NCI-H510A treated with DMSO at 0.1 percent for 48 hours (cell line): ENCODE measurements at regions not wholly inside any gene's neighbourhood (a gene's known extent, or its start where the extent isn't known, plus 50 kb on each side); places are given as distances from the start of the nearest gene placed in this dataset.
A peak's percentile ranks its signal among the peaks of the same experiment; 100 is the strongest.
"Not testable (repeated sequence)": the region's sequence is repeated elsewhere in the genome, so short reads cannot be mapped to it uniquely, and the experiment has no call there.

Experiments
- DNase-seq: peaks from one replicate; lab custom pipeline; 2025; lab: John Stamatoyannopoulos, UW

DNA sequence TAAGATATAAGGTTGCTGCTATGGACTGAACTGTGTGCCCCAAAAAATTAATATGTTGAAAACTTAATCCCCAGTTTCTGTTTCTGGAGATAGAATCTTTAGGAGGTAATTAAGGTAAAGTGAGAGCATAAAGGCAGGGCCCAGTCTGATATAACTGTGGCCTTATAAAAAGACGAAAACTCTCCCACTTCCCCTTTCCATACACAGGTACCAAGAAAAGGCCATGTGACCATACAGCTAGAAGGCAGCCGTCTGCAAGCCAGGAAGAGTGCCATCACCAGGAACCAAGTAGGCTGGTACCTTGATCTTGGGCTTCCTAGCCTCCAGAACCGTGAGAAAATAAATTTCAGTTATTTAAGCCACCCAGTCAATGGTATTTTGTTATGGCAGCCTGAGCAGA is 550.3 kb downstream of the SMARCA1 start:
- no peak for DNase-seq

DNA sequence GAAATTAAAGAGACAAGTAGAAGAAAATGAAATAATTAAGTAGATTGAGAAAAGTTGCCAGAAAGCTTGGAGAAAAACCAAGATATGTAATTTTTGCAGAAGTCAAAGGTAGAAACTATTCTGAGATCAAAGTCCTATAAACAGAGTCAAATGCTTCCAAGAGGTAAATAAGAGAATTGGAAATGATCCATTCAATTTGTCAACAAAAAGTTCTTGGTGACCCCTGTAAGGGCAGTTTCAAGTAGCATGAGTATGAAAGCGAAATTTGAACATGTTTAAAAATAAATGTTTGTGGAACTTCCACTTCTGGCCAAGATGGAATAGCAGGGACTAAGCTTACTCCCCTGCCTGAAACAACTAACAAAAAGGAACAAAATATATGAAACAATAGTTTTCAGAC is 562.0 kb downstream of the SMARCA1 start:
- no peak for DNase-seq

DNA sequence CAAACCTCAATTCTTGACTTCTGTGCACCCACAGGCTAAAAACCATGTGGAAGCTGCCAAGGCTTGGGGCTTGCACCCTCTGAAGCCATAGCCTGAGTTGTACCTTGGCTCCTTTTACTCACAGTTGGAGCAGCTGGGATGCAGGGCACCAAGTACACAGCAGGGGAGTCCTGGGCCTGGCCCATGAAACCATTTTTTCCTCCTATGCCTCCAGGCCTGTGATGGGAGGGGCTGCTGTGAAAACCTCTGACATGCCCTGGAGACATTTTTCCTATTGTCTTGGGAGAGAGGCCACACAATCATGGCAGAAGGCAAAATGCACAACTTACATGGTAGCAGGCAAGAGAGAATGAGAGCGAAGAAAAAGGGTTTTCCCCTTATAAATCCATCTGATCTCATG is 568.6 kb downstream of the SMARCA1 start:
- not testable (repeated sequence) for DNase-seq

DNA sequence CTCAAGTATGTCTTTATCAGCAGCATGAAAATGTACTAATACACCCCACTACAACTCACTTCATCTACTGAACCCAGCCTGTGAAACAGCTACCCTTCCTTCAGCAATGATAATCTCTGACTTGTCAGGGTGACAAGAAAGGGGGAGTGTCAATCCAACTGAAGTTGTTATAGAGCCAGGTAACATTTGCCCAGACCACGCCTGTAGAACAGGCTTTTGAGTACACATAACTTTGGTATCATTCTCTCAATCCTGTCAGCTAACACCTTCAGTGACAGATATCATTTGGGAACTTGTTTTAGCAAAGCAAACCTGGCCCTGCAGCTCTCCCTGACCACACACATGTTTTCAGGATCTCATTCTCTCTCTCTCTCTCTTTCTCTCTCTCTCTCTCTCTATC is 592.2 kb downstream of the SMARCA1 start:
- no peak for DNase-seq

DNA sequence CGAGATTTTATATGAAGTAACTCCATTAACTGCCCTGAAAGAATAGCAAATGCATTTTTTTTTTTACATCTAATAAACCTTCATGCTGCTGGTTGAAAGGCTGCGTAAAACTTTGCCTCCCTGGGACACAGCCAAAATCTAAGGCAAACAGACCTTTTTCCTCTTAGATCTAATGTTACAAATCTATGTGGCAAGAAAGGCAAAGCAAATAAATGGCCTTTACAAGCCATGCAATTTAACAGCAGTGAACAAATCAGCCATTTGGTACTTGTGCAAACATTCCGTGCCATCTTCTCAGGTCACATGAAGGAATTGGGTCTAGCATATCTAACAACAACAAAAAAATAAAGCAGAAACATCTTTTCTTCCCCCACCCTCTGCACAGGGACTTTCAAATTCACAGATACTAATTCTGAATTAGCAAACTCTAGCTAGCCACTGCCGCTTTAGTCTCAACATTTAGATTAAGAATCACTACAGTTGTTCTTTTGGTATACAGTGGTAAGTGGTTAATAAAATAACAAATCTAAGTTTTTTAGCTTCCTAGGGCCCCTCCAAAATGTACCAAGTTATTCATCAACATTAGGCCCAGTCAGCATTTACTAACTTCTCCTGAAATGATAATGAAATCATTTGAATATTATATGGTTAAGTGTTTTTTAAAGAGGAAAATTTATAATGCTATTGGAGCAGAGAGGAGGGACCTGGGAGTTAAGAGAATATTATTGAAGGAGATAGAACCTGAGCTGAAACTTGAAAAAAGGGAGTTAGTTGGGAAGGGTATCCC is 593.8 kb downstream of the SMARCA1 start:
- DNase-seq, result peak; percentile 8

DNA sequence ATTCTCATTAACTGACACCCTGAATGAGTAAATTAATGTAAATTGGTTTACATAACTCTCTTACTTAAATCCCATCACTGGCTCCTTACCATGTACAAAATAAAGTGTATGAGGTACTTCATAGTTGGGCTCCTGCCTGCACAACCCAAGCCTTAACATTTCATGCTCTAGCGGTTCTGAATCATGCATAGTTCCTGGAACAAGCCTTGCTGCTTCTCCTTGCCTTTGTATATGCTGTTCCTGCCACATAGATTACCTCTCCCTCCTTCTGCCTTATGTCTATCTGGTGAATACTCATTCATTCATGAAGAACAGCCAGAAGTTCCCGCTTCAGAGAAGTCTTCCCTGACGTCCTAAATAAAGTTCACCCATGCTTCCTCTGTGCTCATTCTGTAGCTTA is 594.7 kb downstream of the SMARCA1 start:
- peak; percentile 17 for DNase-seq

DNA sequence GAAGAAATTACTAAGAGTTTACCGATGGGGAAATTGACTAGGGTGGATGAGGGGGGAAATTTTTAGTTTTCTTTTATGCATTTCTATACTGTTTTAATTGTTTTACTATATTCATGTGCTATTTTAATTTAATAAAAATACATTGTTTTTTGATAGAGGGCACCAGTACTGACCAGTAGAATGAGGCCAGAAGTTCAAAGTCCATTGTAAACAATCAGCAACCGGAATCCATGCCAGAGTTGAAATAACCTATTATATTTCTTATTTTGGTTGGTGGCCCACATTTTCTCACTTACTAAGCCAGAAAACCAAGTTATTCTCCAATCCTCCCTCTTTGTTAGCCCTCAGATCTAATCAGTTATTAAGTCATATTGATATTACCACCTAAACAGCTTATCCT is 595.9 kb downstream of the SMARCA1 start:
- no peak for DNase-seq

DNA sequence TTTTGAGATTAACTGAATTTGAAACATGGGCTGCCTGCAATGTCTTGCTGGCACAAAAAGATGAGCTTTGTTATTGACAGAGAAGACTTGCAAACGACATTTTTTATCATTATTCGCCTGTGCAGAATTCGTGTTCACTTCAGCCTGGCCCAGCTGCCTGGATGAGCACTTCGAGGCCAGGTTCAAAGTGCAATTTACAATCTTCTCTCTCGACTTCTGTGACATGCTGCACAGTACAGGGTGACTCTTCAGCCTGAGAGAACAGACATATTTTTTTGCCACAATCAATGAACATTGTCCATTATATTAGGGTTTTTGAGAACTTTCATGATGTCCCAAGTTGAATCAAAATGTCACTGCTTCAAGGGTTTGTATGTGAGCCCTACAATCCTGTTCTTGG is 616.5 kb downstream of the SMARCA1 start:
- no peak for DNase-seq

DNA sequence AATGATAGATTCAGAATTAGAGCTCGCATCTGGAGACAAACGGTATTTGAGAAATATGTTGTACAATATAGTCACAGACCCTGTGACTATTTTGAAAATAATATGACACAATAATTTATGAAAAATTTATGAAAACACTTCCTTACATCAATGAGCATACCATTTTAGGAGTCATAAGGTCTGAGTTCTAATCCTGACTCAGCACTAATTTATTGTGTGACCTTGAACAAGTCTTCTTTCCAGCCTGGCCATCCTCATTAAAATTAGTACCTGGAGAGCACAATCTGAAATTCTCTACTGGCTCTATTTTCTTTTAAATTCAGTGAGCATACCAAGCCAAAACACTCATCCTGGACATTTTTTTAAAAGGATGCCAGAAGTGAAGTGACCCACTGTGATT is 622.3 kb downstream of the SMARCA1 start:
- DNase-seq, result no peak

DNA sequence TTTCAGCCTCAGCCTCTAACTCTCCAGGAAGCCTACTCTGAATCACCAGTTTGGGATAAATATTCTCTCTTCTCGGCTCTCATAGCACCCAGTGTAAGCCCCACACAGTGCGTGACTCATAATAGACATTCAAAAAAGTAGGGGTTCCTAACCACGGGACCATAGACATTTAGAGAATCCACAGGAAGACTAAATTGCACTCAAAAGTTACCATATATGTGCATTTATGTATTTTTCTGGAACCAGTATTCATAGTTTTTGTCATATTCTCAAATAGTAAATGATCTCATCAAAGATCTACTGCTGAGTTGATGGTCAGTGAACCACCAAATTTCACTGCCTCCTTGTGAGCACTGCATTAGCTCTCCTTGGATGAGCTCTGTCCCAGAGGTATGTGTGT is 625.7 kb downstream of the SMARCA1 start:
- DNase-seq, result no peak

DNA sequence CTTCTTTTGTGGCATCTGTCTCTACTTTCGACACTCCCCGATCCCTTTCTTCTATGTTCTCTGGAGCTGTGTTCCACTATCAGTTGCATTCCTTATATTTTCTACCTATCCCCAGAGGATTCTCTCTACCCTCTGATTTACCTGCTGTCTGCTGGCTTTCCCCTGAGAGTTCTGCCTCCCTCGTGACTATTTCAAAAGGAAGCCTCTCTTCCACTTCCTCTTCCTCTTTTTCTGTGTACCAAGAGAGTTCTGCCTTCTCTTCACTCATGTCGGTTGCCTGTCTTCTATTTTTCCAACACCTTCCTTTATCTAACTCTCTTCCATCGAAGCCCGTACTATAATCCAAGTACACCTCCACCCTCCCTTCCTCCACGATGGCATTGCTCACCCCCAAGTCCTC is 631.7 kb downstream of the SMARCA1 start:
- no peak for DNase-seq

DNA sequence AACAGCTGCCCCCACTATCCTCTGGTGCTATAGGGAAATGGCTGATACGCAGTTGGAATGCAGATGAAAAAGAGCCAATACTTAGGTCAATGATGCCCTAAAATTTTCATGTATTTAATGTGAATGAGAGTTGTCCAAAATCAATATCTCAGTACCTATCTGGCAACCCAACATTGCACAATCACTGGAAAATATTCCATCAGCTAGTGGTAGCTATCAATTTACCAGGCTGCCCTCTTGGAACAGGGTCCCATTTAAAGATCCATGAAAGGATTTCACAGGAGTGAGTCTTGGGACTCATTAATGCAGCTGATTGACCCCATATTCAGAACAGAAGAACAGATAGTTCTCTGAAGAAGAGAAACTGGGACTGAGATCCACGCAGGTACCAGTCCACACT is 638.9 kb downstream of the SMARCA1 start:
- no peak for DNase-seq

DNA sequence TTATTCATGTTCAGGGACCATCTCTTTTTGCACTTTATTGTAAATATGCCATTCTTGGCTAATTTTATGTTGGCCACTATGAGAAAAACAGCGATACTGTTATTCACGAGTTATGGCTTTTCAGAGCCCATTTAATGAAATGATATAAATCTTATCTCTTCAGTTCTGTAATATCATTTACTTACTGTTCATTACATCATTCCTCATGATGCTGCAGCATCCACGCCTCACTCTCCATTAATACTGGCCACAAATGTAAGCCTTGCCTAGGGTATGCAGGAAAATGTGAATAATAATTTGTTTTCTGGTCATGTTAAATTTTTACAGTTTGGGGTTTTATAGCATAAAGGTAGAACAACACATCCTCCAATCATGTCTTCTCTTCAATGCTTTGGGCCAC is 639.6 kb downstream of the SMARCA1 start:
- no peak for DNase-seq

DNA sequence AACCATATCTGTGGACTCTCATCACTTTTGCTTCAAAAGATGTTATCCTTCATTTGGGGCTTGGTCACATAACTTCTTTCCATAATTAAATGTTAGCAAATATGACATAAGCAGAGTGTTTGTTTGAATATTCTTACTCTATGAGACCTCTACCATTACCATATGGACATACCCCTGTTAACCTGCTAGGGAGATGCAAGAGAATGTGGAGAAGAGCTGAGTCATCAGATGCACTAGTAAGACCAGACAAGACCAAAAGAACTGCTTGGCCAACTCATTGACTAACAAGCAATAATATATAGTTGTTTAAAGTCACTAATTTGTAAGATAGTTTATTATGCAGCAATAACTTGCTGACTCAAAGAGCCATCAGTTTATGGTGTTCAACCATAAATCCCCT is 652.9 kb downstream of the SMARCA1 start:
- no peak for DNase-seq

DNA sequence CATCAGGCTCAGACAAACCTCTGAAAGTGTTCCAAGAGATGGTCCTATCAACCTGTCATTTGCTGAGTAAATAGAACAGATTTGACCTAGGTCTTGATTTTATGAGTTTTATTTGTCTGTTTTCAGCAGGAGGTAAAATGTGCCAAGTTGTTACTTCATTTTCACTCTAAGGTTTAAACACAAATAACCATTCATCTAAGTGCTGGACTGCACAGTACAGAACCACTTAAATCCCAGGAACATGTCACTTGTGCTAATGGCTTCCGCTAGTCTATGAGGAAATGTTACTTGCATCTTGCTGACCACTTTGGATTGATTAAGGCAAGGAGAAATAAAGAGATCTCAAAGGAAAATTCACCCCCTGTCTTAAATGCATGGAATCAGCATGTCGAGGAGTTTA is 660.7 kb downstream of the SMARCA1 start:
- no peak for DNase-seq

DNA sequence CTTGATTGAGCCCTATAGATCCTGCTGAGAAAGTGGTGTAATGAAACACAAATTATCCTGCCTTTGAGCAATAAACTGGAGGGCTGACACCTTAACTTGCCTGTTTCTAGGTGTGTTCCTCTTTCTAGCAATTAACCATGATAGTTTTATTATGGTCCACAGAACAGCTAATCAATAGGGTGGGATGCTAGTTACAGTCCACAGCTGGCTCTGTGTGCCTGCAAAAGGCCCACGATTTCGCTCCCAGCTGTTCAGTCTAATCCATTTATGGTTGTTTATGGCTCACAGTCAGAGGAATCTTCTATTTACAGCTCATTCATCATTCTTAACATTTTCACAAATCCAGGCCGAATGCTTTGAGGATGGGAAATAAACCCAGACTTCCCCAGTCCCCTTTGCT is 674.9 kb downstream of the SMARCA1 start:
- no peak for DNase-seq

DNA sequence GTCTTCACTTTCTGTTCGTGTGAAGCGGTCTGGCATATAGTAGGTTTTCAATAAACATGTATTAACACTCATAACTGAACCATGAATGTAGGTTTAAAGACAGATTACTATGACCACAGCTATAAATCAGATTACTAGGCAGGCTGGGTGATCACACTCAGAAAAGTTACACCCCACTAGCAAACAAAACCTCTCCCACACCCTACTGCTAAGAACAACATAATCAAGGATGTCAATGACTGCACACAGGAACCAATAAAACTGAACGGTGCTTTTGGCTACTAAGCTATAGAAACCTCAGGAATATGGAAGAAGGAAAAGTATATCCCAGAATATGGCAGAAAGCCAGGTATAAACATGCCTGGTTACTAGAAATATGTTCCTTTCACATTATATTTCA is 676.9 kb downstream of the SMARCA1 start:
- no peak for DNase-seq

DNA sequence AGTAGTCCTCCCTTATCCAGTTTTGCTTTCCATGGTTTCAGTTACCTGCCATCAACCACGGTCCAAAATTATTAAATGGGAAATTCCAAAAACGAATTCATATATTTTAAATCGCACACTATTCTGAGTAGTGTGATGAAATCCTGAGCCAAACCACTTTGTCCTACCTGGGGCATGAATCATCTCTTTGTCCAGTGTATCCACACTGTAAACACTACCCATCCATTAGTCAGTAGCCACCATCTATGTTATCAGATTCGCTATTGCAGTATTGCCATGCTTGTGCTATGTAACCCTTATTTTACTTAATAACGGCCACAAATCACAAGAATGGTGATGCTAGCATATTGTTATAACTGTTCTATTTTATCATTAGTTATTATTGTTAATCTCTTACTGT is 704.6 kb downstream of the SMARCA1 start:
- no peak for DNase-seq

DNA sequence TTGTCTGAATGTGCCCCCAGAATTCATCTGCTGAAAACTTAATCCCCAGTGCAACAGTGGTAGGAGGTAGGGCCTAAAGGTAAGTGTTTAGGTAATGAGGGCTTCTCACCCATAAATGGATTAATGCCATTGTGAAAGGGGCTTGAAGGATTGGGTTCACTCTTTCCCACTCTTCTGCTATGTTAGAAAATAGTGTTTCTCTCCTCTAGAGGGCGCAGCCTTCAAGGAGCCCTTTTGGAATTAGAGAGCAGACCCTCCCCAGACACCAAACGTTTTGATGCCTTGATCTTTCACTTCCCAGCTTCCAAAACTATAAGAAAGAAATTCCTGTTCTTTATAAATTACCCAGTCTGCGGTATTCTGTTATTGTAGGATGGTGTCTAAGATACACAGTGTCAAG is 706.4 kb downstream of the SMARCA1 start:
- no peak for DNase-seq

DNA sequence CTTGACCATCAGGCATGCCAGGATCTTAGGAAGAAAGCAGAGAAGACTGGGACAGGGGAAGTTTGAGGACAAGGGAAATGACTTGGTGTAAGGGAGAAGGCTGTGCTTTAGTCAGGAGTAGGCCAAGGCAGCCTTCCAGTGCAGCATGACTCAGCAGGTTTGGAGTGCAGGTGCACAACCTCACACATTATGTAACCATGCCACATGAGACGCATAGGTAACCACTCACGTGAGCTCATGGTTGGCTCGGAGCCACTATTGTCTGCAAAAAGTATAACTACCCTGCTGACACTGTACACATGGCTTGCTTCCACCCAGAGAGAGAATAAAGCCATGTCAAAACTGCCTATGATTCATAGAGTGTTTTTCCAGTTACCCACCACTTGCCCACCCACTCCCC is 715.9 kb downstream of the SMARCA1 start:
- DNase-seq, result no peak

DNA sequence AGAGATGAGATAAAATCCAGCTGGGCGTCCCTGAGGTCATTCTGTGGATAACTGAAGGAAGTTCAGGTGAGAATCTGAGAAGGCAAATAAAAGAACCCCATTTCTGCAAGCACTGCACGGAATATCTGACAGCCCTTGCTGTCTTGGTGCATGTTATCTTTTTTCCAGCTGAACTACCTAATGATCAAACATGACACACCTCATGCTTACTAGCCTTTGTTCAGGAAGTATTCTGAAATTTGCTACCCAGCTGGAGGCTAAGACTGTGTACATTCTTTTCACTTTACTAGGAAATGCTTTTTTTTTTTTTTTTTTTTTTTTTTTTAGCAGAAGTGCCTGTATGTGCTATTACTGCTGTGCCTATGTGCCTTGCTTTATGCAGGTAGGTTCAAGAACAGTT is 718.1 kb downstream of the SMARCA1 start:
- DNase-seq, result no peak

DNA sequence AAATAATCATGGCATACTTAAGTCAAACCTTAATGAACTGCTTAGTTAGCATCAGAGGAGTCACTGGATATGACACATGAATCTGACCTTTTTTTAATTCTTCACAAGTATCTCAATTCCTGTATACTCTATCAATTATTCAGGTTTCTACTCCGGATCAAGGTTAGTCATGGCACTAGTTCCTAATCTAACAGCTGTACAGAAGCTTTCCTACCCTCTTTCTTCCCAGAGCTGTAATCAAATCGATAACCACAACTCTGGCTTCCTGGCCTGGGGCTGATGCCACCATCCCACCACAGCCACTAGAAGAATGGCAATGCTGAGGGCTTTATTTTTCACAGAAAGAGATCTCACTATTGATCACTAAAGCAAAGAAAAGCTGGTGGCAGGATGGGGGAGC is 718.5 kb downstream of the SMARCA1 start:
- no peak for DNase-seq

DNA sequence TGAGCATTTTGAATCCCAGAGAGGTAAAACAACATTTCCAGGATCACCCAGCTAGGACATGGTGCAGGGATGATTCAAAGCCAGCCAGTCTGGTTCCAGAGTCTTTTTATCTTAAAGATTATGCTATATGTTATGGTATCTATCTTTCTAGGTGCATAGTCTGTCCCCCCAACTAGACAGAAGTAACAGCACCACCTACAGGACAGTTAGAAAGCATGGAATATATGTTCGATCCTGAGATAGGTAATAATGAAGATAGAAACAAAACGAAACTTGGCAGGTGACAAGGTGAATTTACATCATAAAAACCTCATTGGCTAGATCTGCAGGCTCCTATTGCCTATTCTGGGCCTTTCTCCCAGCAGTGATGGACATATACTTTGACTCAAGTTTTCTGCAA is 723.2 kb downstream of the SMARCA1 start:
- DNase-seq, result no peak

DNA sequence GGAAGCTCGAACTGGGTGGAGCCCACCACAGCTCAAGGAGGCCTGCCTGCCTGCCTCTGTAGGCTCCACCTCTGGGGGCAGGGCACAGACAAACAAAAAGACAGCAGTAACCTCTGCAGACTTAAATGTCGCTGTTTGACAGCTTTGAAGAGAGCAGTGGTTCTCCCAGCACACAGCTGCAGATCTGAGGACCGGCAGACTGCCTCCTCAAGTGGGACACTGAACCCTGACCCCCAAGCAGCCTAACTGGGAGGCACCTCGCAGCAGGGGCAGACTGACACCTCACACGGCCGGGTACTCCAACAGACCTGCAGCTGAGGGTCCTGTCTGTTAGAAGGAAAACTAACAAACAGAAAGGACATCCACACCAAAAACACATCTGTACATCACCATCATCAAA is 730.9 kb upstream of the ACTRT1 start:
- DNase-seq, result not testable (repeated sequence)

DNA sequence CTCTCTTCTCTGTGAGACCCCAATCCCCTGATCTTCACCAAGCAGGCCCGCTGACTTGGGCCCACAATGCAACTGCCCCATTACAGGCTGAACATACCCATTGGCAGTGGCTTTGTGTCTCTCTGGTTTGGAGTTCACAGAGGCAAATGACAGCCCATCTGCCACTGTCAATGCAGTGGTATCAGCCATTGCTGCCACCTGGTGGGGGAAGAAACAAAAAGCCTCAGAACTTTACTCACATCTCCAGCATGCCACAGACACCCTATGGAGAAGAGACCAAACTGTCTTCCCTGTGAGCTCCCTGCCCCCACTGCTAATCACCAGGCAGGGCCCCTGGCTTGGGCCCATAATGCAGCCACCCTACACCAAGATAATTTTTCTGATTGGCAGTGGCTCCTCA is 729.3 kb upstream of the ACTRT1 start:
- DNase-seq, result no peak
